ENCODE measurements at regions not wholly inside any gene's neighbourhood (a gene's known extent, or its start where the extent isn't known, plus 50 kb on each side); places are given as distances from the start of the nearest gene placed in this dataset.

DNA sequence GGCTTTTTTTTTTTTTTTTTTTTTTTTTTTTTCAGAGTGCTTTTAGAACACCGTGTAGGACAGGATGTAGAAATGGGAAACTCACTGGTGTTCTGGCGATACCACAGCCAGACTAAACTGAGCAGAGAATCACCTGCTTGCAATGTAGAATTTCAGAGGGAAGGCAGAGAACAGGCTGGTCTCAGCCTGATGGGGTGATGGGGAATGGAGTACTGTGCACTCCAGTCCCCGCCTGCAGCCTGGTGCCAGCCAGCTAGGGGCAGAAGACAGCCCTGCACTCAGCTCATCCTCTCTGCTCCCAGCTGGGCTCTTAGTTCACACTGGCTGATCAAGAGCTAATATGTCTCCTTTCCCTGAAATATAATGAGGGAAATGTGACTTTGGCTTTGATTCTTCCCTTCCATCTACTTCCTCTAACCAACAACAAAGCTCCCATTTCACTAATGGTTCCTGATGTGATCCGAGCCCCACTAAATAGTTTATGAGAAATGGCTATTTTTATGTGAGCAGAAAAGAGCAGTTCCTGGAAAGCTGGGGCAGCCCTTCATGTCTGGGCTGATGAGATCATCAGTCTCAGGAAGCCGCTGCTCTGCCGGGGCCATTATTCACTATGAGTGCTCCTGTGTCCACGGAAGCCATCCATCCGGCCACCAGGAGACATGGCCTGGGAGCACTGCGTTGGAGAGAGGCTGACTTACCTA is 209.7 kb downstream of the GADD45G start:
- DNase-seq, result no peak

DNA sequence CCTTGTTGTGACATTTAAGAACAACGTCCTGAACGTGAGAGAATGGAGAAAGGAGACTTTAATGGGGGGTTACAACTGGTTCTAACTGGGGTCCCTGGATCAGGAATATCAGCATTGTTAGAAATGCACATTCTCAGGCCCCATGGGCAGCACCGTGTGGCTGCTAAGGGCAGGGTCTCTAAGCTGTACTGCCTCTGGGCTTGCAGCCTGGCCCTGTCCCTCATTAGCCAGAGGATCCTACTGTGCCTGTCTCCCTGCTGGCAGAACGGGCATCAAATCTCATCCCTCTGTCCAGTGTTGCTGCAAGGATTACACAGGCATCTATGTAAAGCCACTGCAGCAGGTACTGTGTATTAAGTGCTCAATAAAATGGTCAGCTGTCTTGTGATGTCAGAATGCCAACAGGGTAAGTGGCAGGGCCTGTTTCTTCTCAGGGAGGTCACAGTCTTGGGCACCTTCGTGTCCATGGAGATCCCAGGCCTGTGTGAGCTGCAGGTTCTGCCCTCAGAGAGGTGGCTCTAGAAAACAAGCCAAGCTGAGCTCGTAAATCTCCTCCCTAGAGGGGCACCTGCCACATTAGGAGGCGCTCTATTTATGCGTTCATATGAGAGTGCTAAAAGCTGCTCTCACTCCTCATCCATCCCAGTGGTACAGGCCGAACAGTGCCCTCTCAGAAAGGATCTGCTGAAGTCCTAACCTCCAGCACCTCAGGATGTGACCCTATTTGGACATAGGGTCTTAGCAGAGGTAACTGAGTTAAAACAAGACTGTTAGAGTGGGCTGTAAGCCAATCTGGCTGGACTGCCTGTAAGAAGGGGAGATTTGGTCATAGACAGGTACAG is 210.5 kb downstream of the GADD45G start:
- DNase-seq, result no peak

DNA sequence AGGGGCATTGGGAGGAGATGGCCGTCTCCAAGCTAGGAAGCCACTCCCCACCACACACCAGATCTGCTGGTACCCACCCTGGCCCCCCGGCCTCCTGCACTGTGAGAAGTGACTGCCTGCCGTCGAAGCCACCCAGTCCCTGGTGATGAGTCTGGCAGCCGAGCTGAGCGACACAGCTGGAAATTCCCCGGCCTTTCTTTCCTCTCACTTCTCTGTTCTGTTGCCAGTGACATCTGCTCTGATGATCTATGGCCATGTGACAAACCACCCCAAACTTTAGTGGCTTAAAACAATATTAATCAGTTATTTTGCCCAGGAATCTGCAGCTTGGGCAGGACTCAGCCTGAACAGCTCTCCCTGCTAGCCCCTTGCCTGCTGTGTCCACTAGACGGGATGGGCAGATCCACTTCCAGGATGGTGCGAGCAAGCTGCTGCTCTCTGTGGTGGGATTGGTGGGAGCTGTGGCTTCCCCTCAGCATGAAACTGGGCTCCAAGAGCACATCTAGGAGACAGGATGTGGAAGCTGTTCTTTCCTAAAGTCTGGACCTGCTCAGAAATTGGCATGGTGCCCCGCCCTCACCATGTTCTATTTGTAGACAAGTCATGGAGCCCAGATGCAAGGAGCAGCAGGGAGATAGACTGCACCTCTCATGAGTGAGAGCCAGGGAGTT is 211.2 kb downstream of the GADD45G start:
- DNase-seq, result no peak

DNA sequence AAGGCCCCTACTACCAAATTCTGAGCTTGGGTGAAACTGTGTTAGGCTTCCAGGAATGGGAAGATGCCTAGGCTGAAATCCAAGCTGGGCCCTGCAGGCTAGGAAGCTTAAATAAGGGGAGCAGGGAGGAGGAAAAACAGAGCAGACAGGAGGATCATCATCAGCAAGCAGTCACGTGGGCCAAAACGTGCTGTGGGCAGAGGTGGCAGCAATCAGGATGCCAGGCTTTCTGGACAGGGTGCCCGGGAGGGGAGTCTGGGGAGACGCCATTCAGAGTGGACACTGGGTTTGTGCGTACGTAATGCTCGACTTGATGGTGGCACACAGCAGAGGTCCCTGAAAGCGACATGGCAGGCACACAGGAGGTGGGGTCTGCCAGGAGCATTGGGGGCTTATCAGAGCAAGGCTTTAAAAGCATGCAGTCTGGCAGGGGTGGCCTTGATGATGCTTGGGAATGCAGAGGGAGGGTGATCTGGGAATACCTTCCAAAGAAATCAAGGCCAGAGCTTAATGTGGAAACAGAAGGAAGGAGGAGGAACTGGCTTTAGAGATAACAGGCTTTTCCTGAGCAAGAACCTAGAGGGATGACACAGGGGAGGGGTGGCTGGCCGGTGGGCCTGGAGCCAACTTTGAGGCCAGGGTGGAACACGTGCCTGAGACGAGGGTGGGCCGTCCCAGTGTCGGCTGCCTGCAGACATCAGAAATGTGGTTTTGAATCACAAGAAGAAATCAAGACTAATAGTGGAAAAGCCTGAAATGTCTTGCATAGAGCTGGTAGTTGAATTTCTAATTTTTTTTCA is 212.5 kb downstream of the GADD45G start:
- no peak for DNase-seq

DNA sequence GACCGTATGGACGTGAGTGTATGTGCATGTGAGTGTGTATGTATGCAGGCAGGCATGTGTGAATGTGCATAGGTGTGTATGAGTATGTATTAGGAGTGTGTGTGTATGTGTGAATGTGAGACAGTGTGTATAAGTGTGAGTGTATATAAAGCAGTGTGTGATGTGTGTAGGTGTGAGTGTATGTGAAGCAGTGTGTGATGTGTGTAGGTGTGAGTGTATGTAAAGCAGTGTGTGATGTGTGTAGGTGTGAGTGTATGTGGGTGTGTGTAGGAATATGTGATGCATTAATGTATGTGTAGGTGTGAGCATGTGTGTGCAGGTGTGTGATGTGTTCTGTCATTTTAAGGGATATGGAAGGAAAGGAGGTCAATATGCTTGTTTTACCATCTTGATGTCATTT is 215.5 kb downstream of the GADD45G start:
- DNase-seq, result no peak

DNA sequence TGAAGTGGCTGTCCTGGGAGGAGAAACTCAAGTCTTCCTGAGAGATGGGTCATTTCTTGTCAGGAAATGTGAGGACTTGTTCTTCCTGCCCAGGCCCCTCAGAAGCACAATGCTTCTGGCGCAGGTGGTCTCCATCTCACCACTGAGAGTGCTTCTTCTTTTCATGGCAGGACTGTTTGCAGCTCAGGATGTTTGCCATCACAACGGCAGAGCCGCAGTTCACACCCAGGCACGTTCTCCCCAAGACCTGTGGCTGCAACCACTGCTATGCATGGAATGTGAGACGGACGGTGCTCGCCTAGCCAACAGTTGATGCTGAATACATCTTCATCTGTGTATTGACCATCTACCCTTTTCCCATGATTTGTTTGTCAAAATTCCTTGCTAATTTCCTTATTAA is 216.3 kb downstream of the GADD45G start:
- no peak for DNase-seq

DNA sequence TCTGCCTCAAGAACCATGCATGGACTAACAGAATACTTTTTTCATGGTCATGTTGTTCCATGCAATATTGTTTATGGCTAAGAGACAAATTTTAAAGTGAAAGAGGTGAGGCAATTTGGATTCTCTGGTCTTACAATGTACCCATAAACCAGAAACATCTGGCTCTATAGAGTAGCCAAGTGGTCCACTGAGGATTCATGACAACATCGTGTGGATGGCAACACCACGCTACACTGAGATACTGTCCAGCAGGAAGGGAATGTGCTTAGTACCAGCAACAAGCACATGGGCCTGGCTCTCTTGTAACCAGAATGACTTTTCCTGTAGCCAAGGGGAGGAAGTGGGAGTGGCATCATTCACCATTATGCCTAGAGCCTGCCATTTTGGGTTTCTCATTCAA is 218.2 kb downstream of the GADD45G start:
- DNase-seq, result no peak

DNA sequence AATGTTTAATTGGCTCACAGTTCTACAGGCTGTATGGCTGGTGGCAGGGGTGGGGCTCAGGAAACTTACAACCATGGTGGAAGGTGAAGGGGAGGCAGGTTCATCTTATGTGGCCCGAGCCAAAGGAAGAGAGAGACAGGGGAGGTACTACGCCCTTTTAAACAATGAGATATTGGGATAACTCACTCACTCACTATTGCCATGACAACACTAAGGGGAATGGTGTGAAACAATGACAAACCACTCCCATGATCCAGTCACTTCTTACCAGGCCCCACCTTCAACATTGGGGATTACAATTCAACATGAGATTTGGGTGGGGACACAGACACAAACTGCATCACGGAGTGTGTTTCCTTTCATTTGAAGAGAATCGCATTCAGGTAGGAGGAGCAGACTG is 220.9 kb downstream of the GADD45G start:
- no peak for DNase-seq

DNA sequence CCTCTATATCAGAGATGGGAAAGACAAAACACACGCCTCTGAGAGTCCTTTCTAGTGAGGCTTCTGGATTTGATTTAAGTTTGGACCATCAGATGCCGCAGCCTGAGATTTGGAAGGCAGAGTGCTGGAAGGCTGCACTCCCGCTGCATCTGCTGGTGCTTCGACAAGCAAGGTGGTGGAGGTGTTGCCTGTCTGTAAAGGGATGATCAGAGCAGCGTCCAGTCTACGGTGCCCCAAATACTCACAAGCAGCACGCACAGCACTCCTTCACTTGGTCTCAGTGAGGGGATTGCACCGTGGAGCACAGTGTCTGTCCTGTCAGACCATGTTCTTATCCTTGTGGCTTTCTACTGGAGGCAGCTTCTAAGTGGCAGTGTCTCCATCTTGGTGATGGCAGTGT is 221.4 kb downstream of the GADD45G start:
- no peak for DNase-seq

DNA sequence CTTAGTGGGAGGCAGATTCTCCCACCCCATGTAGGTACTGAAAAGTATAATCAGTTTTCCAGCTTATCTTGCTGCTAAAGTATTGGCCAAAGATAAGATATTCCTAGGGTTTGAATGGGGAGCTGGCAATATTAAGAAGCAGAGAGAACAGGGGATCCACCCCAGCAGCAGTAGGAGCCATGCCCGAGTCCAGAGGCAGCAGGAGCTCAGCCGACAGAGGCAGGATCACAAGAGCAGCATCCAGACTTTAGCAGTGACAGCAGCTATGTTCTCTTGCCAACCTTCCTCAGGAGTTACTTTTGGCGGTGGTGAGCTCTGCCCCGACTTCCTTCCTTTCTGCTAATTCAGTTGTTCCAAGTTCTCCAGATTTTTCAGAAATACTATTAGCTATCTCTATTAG is 224.5 kb downstream of the GADD45G start:
- no peak for DNase-seq

DNA sequence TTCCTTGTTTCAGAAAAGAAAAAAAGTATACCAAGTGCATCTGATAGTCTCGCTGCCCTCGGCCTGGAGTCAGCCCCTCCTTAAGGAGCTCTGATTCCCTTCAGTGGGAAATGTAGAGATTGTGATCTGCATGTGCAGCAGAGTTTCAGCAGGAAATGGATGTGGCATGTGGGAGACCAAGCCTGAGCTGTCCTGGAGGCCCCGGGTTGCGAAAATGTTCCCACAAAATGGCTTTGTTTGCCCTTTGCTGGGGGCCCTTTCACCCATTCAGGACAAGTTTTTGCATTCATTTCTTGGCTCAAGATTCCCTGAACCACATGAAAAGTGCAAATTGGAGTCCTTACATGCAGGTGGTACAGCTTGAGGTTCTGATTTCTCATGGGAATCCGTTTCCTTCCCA is 230.9 kb downstream of the GADD45G start:
- no peak for DNase-seq

DNA sequence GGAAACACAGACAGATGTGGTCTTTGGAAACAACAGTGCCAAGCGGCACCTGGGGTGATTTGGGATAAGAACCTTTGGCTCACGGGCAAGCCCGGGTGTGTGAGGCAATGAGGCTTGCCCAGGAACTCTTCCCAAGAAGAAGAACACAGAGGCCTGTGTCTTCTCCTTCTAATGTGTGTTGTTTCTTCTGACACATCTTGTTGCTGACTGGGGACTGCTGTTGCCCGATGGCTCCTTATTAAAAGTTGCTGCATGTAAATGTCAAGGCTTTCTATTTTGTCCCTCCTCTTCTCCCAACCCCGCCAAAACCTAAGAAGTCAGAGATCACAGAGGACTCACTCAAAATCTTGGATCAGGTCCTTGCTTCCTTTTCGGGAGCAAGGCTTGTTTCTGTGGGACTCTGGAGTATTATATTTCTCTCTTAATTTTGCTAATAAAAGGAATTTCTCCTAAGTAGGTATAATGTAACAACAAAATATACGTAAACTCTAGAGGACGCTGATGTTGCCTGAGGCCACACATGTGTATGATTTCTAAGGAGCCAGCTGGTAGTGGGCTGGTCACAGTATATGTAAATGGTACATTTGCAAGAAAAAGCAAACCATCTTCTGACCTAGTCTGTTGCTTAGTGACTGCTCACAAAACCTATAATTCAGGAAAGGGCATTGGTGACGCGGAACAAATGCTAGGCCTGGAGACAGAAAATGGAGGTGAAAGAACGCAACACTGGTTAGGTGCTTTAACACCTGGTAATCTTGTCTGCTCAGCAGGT is 232.5 kb downstream of the GADD45G start:
- no peak for DNase-seq

DNA sequence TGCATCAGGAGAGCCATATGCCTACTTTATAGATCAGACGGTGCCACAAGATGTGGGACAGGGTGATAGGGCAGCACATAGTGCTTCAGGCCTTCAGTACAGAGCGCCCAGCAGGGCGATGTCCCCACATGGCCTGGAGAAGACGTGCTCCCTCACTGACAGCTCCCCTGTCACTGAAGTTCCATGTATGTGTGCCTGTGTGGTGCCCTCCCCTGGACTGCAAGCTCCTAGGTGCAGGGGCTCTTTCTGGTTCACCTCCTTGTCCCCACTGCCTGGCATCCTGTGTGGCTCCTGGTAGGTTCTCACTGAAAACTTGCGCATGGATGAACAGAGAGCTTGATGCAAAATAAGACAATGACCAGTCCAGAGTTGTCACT is 233.1 kb downstream of the GADD45G start:
- no peak for DNase-seq

DNA sequence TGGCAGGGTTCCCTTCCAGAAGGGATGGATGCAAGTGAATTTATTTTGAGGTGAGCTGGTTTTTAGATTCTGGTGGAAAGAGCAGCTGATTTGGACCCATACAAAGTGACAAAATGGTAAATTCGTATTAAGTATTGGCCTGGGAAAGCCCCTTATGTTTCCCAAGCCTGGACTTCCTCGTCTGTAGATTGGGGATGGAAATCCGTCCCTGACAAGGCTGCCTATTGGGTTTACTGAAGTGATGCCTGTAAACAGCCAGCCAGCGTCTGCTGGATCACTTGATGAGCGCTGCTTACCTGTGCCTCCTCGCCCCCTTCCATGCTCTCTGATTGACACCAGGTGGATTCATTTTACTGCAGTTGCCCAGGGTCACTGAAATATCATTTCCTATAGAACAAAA is 233.8 kb downstream of the GADD45G start:
- no peak for DNase-seq

DNA sequence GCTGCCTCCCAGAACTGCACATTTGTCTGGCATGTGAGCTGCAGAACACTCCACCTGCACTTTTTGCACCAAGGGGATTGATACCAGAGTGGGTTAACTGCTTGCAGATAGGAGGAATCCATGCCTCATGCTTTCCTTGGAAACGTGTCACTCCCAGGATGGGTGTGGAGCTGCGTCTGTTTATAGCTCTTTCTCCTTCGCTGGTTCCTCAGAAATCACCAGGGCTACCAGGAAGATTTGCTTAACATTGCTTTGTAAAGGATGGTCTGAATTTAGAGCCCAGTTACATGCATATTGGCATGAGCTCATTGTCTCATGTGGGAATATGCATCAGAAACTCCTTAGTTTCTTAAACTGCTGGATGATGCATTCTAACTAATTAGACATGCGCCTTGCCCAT is 234.6 kb downstream of the GADD45G start:
- no peak for DNase-seq

DNA sequence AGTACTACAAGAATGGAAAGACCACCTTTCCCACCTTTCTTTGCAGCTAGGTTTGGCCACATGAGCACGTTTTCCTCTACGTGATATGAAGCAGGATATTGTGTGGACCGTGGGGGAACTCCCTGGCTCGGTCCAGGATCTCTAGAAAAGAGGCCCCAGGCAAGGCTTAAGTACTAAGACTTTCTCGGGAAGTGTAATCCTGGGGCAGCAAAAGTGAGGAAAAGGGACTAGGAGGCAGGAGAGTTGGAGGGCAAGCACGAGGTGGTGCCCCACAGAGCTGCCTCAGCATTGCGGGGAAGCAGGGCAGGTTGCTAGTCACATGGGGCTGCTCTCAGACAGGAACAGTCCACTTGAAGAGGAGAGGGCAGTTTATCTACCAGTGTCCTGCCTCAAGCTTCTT is 235.1 kb downstream of the GADD45G start:
- no peak for DNase-seq

DNA sequence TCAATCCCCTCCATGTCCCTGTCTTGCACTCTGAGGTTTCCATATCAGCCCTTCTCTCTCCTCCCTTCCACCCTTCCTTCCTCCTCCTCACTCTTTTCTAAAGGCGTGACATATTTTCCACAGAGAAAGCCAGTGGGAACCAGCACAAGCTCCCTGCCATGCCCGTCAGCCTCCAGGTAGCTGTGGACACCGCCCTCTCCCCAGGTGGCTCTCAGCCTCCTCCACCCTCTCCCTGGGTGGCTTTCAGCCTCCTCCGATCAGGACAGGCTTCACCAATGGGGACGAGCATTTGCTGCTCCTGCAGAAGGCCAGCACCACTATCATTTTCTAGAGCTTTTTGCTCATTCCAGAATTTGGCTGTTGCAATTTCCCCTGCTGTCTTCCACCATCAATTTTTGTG is 236.6 kb downstream of the GADD45G start:
- no peak for DNase-seq

DNA sequence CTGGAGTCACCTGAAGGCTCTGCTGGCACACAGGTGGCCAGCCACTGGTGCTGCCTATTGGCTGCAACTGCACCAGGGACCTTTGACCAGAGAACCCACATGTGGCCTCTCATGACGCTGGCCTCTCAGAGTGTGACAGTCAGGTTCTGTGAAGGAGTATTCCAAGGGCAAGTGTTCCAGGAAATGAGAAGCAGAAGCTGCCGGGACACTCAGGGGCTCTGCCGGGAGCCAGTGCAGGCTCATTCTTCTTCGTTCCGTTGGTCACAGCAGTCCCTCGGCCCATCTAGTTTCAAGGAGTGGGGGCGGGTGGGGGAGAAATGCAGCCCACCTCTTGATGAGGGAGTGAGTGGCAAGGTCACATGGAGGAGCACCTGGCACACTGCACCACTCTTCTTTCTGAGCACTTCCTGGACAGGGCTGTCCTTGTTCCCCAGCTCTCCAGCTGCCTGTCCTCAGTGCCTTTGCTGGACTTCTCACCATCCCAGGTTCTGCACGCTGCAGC is 237.5 kb downstream of the GADD45G start:
- DNase-seq, result no peak

DNA sequence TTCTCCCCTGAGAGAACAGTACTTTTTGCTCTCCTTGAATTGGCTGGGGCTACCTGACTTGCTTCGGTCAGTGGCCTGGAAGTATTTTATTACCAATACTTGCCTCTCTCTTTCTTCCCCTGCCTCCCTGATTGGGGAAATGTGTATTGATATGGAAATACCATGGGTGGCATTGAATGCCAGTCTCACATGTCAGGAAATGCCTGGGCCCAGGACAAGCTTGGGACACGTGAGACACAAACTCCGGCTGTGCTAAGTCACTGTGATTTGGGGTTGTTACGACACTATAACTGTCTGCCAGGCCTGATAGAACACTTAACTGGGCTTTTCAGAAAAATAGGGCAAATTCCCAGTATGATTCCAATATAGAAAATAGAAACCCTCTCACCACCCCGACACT is 238.3 kb downstream of the GADD45G start:
- DNase-seq, result no peak

DNA sequence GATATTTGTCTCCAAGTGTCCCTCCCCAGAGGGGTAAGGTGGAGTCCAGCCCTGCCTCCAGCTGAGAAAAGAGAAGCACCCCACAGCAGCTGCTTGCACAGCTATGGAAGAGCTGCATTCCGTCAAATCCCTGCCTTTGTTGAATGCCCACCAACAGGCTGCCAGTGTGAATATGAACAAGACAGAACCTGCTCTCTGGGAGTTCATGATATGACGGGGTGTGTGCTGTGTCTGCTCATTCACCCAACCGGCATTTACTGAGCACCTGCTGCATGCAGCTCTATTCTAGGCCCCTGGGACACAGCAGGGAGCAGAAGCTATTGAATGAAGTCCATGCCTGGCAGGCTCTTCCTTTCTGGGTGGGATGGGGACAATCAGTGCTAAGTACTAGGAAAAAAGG is 238.8 kb downstream of the GADD45G start:
- no peak for DNase-seq

DNA sequence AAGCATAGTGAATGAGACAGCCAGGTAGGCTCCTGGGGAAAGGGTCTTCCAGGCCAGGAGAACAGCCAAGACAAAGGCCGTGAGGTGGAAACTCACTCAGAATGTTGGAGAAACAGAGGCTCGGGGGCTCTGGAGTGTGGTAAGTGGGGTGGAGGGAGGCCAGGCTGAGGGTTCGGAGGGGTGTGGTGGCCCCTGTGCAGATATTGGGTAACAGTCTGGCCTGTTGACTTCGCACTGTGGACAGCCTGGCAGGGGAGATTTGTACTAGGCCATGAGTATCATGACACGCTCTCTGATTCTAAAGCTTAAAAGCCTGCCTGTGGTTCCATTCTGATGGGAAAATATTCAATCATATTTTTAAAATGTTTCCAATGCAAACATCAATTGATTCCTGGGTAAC is 239.3 kb downstream of the GADD45G start:
- no peak for DNase-seq

DNA sequence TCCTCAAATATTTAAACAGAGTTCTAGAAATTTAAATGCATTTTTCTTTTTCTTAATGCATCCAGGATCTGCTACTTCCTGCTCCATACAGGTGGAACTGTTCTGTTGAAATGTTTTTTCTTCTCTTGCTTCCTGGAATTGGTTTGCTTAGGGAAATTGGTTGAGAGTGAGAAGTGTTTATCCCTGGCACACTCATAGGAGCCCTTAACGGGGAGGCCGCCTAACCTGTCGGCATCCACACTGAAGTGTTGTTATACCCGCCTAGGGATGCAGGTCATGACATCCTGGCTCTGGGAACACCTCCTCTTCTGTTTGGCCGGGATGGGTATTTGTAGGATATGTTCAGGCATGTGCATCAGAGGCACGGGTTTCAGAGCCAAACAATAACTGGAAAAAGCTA is 239.7 kb downstream of the GADD45G start:
- no peak for DNase-seq

Measured in activated T-cell treated with anti-CD3 and anti-CD28 coated beads for 4 hours (primary cell).